Psoas muscle (tissue), 7 donors: ENCODE measurements at regions not wholly inside any gene's neighbourhood (a gene's known extent, or its start where the extent isn't known, plus 50 kb on each side); places are given as distances from the start of the nearest gene placed in this dataset.
A peak's percentile ranks its signal among the peaks of the same experiment; 100 is the strongest.

Experiments used
- ATAC-seq, 4 donors: fragments of 200-7000 bp; cut with Tn5 transposase; one replicate each; pipeline ENCODE4 v1.9.1; 2020; ENCODE audit warnings: moderate library complexity in 3 of 4, mild to moderate bottlenecking in 2 of 4
- DNase-seq, 2 donors: peaks; one replicate each; pipeline ENCODE4 v3.0.0-alpha.2; 2020
- H3K27ac ChIP-seq: fragments of 200-600 bp; one replicate; pipeline ENCODE4 v1.8.0; 2022
- H3K27me3 ChIP-seq, 3 donors: fragments of 200-600 bp in 1 of 3; one replicate each; pipeline versions ENCODE4 v1.6.1 to v1.8.0; 2013 to 2022; ENCODE audit warnings: low read length in 2 of 3, mild to moderate bottlenecking in 2 of 3, moderate library complexity in 1 of 3; ENCODE audit not compliant: insufficient read depth in 3 of 3
- H3K36me3 ChIP-seq, 2 donors: fragments of 200-600 bp in 1 of 2; one replicate each; pipeline versions ENCODE4 v1.6.1 to v1.8.0; 2013 to 2022; ENCODE audit warnings: low read depth in 1 of 2, mild to moderate bottlenecking in 1 of 2, moderate library complexity in 1 of 2; ENCODE audit not compliant: insufficient read depth in 1 of 2
- H3K4me1 ChIP-seq: fragments of 200-600 bp; one replicate; pipeline ENCODE4 v1.8.0; 2022
- H3K4me3 ChIP-seq: fragments of 200-600 bp; one replicate; pipeline ENCODE4 v1.8.0; 2022; ENCODE audit warnings: mild to moderate bottlenecking
- H3K9me3 ChIP-seq: fragments of 200-600 bp; one replicate; pipeline ENCODE4 v1.8.0; 2022
- WGBS, 3 donors: extraction: QIAGEN DNeasy Blood & Tissue Kit; methylation state at CpG; one replicate each; pipeline versions ENCODE4 v1.1.6 to v1.1.7; 2013; 5-methylcytosine and 5-hydroxymethylcytosine counted together
- intact Hi-C, 2 donors: fragments of 100-400 bp; cut with DNase I; formaldehyde crosslinking; loops; one replicate each; pipeline versions ENCODE4 v1.11.0 to v1.14.2; 2022
- TF ChIP-seq, protein P1 (sequence below): fragments of 200-600 bp; IDR thresholded peaks from one replicate; pipeline ENCODE4 v1.8.0; 2022; ENCODE audit warnings: antibody characterized with exemption
- donor health status: healthy with polysubstance abuse.
- donor health status: DM: no; HTN: no; CAD: no; lungs with moderate emphysema.
- donor health status: Bipolar disorder and iron deficiency.
- donor health status: healthy.
- donor health status: DM: yes; HTN: yes; CAD: no.
- donor health status: DM: no; HTN: no; CAD: no.
- donor health status: DM: yes; HTN: yes; CAD: no.

DNA sequence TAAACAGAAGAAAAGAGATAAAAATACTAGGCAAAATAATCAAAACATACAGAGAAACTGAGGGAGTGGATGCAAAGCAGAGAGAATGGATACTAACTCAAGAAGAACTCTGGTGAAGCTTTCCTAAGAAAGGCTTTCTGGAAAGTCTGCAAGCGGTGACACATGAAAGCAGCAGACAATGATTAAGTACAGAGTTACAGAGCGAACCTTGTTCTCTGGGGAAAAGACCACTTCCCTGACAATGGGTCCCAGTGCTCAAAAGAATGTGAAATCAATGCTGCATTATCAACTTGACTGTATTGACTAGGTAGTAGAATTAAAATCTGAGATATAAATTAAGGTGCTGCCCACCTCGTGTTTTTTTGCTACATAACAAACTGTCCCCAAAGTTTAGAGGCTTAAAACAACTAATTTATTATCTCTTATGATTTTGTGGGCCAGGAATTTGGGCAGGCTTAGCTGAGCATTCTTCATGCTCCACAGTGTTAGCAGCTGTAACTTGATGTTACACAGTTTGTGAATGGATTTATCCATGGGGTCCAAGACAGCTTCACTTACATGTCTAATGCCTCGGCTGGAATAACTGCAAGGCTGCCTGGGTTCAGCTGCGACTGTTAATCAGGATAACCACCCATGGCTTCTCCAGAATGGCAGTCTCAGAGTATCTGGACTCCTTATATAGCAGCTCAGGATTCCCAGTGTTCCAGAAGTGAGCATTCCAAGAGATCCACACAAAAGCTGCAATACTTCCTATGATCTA is 106.9 kb upstream of the INPP4B start:
- no peaks in the 10 kb centered on the region for H3K9me3 ChIP-seq
- no peak for ATAC-seq
- no peak overlapping the region for H3K4me3 ChIP-seq
- H3K36me3 ChIP-seq: no peaks in the 10 kb centered on the region
- intact Hi-C loops: no loop called here
- no peaks in the 10 kb centered on the region for H3K4me1 ChIP-seq
- TF ChIP-seq, protein P1, sequence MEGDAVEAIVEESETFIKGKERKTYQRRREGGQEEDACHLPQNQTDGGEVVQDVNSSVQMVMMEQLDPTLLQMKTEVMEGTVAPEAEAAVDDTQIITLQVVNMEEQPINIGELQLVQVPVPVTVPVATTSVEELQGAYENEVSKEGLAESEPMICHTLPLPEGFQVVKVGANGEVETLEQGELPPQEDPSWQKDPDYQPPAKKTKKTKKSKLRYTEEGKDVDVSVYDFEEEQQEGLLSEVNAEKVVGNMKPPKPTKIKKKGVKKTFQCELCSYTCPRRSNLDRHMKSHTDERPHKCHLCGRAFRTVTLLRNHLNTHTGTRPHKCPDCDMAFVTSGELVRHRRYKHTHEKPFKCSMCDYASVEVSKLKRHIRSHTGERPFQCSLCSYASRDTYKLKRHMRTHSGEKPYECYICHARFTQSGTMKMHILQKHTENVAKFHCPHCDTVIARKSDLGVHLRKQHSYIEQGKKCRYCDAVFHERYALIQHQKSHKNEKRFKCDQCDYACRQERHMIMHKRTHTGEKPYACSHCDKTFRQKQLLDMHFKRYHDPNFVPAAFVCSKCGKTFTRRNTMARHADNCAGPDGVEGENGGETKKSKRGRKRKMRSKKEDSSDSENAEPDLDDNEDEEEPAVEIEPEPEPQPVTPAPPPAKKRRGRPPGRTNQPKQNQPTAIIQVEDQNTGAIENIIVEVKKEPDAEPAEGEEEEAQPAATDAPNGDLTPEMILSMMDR: no peak
- H3K27me3 ChIP-seq: no peaks in the 10 kb centered on the region
- WGBS, 3 donors: 17 to 25% (median 23%) methylated on average over 5 of the region's 5 CpGs
- no peak for DNase-seq
- no peak overlapping the region for H3K27ac ChIP-seq

DNA sequence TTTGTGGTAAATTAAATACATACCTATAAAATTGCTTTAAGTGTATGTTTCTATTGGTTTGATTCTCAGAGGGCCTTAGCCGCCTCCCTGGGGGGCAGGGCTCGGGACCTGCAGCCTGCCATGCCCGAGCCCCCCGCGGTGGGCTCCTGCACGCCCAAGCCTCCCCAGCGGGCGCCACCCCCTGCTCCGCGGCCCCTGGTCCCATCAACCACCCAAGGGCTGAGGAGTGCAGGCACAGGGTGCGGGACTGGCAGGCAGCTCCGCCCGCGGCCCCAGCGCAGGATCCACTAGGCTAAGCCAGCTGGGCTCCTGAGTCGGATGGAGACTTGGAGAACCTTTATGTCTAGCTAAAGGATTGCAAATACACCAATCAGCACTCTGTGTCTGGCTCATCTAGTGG is 108.3 kb upstream of the INPP4B start:
- no peak overlapping the region for H3K4me3 ChIP-seq
- H3K27me3 ChIP-seq: no peaks in the 10 kb centered on the region
- WGBS, 3 donors: 96 to 99% (median 97%) methylated on average over 15 to 16 of the region's 16 CpGs
- no peak for ATAC-seq
- no peaks in the 10 kb centered on the region for H3K9me3 ChIP-seq
- no peak overlapping the region for H3K27ac ChIP-seq
- intact Hi-C loops: no loop called here
- peaks cover 9% of the 10 kb centered on the region for H3K4me1 ChIP-seq
- TF ChIP-seq, protein P1: no peak
- DNase-seq: no peak
- no peaks in the 10 kb centered on the region for H3K36me3 ChIP-seq

DNA sequence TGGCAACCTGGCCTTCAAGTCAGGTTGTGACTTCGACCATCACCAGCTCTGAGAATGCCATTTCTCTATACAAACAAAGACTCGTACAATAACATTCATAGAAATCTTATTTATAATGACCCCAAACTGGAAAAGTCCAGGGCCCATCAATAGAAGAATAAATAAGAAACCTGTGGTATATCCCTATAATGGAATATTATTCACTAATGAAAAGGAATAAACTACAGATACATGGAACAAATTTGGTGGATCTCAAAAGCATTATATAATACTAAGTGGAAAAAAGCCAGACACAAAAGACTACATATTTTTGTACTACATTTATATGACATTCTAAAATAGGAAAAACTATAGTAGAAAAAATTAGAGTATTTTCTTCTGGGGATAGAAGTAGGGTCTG is 109.4 kb upstream of the INPP4B start:
- DNase-seq: no peak
- Histone ChIP-seq H3K4me3 (no peak overlapping the region), H3K27me3 (no peaks in the 10 kb centered on the region), H3K36me3 (no peaks in the 10 kb centered on the region), H3K9me3 (no peaks in the 10 kb centered on the region), H3K27ac (no peak overlapping the region), H3K4me1 (peaks cover 19% of the 10 kb centered on the region)
- WGBS, 3 donors: 96 to 98% (median 97%) methylated on average over 2 of the region's 2 CpGs
- intact Hi-C loops: no loop called here
- ATAC-seq: no peak
- TF ChIP-seq, protein P1: no peak

DNA sequence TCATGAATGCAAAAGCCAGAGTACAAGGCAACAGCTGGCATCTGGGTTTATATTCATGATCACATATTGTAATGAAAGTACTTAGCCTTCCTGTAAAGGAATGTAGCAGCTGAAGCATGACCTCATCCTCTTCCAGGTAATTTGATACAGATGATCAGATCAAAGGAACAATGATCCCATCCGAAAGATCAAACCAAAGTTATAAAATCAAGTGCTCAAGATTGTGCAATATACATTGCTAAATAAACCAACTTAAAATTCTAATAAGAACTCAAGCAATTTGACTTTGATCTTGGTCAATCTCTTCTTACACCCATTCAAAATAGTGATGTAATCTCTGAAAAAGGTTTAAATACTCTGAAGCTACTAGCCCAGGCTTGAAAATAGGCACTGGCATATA is 113.1 kb upstream of the INPP4B start:
- TF ChIP-seq, protein P1: no peak
- Histone ChIP-seq H3K36me3 (no peaks in the 10 kb centered on the region), H3K4me1 (peaks cover 32% of the 10 kb centered on the region), H3K27ac (peak overlapping the region; percentile 38), H3K4me3 (no peak overlapping the region), H3K9me3 (no peaks in the 10 kb centered on the region), H3K27me3 (no peaks in the 10 kb centered on the region)
- DNase-seq (no peak), ATAC-seq (peak; percentile 44 to 81 (median 66))
- 20 to 38% (median 23%) methylated on average over 1 of the region's 1 CpG for WGBS, 3 donors
- intact Hi-C loops: no loop called here

DNA sequence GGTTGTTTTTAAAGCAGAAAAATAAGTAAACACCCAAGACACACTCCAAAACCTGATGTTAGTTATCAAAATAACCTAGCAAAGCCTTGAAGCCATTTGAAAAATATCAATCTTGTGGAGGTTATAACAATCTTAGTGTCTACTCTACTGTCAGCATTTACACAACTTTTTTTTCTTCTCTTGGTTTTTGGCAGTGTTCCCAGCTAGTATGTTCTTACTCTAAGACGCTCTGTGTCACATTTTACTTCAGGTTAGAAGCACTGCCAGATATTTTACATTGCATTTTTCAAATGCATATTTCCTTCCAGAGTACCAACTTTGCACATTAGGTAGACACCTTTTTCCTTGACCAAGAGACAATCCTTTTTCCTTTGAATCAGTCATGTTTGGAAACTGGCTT is 114.0 kb upstream of the INPP4B start:
- DNase-seq (no peak), ATAC-seq (peak in 2 of 4 donors; percentile 48 to 84)
- 6 to 20% (median 13%) methylated on average over 1 of the region's 1 CpG for WGBS, 3 donors
- Histone ChIP-seq H3K36me3 (no peaks in the 10 kb centered on the region), H3K4me3 (no peak overlapping the region), H3K27ac (no peak overlapping the region), H3K4me1 (peaks cover 32% of the 10 kb centered on the region), H3K9me3 (no peaks in the 10 kb centered on the region), H3K27me3 (no peaks in the 10 kb centered on the region)
- TF ChIP-seq, protein P1: no peak
- intact Hi-C loops: no loop called here
